ENCODE measurements at regions not wholly inside any gene's neighbourhood (a gene's known extent, or its start where the extent isn't known, plus 50 kb on each side); places are given as distances from the start of the nearest gene placed in this dataset.

DNA sequence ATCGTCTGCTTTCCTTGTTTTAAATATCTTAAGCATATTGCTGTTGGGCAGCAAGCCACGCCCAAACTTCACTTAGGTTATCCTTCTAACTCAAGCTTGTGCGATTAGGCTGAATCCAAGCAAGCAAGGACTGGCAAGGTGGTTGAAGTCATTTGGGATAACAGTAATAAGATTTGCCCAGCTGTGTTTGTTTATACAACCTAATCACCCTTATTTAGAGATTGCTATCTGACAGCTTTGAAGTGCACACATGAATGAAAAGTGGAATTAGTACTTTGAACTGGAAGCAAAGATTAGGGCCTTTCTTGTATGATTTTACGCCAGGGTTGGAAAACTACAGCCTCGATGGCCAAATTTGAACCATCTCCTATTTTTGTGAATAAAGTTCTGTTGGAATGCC is 182.1 kb downstream of the ASB9 start:
- TF ChIP-seq, protein P1, sequence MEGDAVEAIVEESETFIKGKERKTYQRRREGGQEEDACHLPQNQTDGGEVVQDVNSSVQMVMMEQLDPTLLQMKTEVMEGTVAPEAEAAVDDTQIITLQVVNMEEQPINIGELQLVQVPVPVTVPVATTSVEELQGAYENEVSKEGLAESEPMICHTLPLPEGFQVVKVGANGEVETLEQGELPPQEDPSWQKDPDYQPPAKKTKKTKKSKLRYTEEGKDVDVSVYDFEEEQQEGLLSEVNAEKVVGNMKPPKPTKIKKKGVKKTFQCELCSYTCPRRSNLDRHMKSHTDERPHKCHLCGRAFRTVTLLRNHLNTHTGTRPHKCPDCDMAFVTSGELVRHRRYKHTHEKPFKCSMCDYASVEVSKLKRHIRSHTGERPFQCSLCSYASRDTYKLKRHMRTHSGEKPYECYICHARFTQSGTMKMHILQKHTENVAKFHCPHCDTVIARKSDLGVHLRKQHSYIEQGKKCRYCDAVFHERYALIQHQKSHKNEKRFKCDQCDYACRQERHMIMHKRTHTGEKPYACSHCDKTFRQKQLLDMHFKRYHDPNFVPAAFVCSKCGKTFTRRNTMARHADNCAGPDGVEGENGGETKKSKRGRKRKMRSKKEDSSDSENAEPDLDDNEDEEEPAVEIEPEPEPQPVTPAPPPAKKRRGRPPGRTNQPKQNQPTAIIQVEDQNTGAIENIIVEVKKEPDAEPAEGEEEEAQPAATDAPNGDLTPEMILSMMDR (IDR thresholded peaks at IDR 0.05), result no peak
- no peak for TF ChIP-seq EZH2 (IDR thresholded peaks at IDR 0.05; ENCODE audit: borderline replicate concordance, insufficient read depth, low read depth, low read length, poor library complexity, severe bottlenecking)
